ENCODE measurements at regions not wholly inside any gene's neighbourhood (a gene's known extent, or its start where the extent isn't known, plus 50 kb on each side); places are given as distances from the start of the nearest gene placed in this dataset.

DNA sequence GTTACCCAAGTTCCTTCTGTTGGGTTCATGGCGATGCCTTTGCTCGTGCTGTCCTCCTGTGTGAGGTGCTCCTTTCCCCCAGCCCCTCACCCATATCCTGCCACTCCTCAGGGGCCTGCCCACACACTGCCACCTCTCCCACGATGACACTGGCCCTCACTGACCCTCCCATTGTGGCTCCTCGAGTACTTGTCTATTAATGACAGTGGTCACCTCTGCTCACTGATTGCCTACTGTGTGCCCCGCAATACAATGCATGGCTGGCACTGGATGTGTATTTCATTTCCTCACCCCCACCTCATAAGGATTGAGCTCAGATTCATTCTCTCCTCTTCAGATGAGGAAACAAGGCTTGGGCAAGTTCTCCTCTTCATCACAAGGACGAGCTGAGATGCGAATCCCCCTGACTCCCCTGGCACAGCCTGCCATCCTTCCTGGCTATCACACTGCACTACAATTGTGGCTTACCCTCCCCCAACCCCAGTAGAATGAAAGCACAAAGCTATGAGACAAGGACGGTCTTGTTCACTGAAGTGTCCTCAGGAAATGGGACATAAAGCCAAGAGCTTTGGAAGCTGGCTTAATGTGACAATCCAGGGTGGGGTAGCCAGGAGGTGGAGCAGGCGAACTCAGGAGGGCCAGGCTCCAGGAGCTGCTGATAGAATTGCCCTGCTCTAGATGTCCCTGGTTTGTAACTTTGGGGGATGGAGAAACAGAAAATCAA, 93.9 kb upstream of the RAB12 start:
- TF ChIP-seq, protein P1, sequence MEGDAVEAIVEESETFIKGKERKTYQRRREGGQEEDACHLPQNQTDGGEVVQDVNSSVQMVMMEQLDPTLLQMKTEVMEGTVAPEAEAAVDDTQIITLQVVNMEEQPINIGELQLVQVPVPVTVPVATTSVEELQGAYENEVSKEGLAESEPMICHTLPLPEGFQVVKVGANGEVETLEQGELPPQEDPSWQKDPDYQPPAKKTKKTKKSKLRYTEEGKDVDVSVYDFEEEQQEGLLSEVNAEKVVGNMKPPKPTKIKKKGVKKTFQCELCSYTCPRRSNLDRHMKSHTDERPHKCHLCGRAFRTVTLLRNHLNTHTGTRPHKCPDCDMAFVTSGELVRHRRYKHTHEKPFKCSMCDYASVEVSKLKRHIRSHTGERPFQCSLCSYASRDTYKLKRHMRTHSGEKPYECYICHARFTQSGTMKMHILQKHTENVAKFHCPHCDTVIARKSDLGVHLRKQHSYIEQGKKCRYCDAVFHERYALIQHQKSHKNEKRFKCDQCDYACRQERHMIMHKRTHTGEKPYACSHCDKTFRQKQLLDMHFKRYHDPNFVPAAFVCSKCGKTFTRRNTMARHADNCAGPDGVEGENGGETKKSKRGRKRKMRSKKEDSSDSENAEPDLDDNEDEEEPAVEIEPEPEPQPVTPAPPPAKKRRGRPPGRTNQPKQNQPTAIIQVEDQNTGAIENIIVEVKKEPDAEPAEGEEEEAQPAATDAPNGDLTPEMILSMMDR (IDR thresholded peaks at IDR 0.05) = no peak
- no peak for TF ChIP-seq POLR2AphosphoS5 (IDR thresholded peaks at IDR 0.05; ENCODE audit: insufficient read depth in 1 of 2, low read depth in 1 of 2)

Data from vagina (tissue), 2 donors.